HG03097 (cell line): ENCODE measurements at regions not wholly inside any gene's neighbourhood (a gene's known extent, or its start where the extent isn't known, plus 50 kb on each side); places are given as distances from the start of the nearest gene placed in this dataset.
A peak's percentile ranks its signal among the peaks of the same experiment; 100 is the strongest.

ENCODE experiments used
- ATAC-seq: cut with Tn5 transposase; IDR thresholded peaks from one replicate; pipeline ENCODE4 v1.9.1; 2021; ENCODE audit not compliant: unreplicated experiment, low FRiP score

DNA sequence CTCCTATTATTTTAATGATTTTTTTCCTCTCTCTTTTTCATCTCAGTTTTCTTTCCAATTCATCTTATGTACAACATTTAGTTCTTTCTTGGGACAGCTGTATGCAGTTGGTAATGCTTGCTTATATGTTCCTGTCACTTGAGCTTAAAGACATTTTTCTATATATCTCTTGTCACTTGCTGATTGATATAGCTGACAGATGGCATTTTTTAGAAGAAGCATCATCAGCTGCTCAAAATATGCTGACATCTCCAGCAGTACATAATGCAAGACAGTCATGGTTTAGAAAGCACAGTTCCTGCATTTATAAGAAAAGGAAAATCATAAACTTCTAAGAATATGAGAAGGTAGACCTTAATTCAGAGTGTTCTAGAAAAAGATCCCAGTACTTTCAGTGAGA lies 56.5 kb downstream of the DCAF8L1 start:
- no peak for ATAC-seq

DNA sequence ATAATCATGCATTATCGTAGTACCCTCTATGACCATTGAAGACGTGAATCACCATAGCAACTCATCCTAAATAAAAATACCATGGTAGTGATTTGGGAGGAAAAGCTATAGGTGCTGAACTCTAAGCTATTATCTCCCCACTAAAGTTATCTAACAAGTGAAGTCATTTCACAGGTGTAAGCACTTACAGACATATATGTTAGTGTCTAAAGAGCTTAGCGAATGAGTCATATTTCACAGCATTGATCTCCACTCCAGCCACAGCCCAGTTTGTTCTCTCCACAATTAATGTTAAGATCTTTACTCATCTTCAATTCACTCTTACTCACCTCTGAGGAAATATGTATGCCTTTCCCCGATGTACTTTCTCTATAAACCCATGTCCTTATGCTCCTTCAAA lies 57.0 kb downstream of the DCAF8L1 start:
- ATAC-seq = no peak

GRCh38 chrX:27918799-27919198 lies 62.5 kb downstream of the DCAF8L1 start:
- no peak for ATAC-seq

DNA sequence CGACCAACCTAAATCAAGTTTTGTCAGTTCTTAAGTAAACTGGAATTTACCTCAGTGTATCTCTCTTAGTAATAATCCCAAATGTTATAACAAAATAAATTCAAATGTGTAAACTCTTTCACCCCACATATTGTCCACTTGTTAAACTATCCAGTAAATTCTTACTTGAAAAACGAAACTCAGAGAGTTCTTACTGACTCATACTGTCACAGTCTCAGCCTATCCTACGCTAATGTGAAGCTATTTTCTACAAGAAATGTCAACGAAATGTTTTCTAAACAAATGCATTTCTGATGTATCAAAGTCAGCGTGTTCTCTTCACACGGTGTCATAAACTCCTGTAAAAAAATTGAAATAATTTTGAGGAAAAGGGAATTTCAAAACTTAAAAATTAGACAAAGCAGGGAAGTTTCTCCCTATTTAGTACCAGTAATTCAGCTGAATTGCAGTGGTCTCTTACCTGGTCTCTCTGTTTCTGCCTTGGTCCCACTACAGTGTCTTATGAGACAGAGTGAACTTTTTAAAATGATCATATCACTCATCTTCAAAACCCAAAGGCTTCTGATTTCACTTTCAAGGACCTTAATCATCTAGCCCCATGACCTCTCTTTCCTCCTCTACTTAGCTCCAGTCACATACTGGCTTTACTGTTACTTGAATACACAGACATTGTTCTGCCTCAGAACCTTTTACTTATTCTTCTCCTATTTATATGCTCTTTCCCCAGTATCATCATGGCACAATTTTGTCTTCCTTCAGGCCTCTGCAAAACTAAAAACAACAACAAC lies 63.3 kb downstream of the DCAF8L1 start:
- ATAC-seq = no peak

GRCh38 chrX:27915617-27916016 lies 65.6 kb downstream of the DCAF8L1 start:
- peak; percentile 61 for ATAC-seq

DNA sequence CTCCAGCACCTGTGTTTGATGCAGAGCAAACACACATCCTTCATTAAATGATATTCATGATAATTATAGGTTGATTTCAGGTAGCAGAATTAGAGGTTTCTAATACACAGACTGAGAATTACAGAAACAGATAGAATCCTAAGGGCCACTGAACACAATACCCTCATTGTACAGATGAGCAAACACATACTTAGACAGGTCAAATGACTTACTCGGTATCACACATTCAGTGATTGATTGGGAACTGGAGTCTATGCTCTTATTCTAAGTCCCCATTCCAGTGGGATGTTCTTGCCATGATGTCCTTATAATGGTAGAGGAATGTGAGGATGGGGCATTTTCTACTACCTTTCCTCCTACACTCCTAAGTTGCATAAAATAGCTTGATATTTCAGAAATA lies 70.8 kb downstream of the DCAF8L1 start:
- no peak for ATAC-seq

DNA sequence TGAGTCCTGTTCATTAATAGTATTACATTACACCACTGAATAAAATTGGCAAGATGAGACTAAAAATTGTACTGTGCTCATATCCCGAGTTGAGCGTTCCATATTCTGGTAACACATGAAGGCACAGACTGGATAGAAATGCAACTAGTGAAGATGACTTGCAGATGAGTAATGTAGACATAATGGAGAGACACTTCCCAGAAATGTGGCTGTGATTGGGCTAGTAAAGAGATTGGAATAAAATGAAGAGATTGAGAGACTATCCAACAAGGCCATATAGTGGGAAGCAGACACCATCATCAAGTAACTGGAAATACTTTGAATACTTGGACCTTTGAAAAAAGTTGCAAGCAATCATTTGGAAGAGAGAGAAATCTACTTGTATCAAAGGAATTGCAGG lies 77.3 kb downstream of the DCAF8L1 start:
- ATAC-seq = no peak

DNA sequence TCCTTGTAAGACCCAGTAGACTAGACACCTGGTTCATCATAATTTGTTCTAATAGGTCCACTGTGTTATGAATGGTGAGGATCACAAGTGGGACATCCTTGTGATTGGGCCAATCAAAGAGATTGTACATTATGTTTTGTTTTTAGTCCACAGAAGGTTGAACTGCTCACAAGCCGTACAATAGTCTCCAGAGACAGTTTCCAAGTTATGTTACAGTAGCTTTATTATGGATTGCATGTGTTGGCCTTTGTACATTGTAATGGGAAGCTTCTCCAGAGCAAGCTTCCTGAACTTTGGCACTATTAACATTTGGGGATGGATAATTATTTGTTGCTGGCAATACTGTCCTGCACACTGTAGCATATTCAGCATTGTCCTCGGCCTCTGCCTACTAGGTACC lies 86.1 kb downstream of the MAGEB10 start:
- no peak for ATAC-seq

- ATAC-seq = no peak
These were observed 85.4 kb downstream of the MAGEB10 start for GRCh38 chrX:27893211-27893610.

GRCh38 chrX:27890611-27891010 lies 82.8 kb downstream of the MAGEB10 start:
- no peak for ATAC-seq

- ATAC-seq = no peak
These were observed 82.1 kb downstream of the MAGEB10 start for GRCh38 chrX:27889878-27890277.

- no peak for ATAC-seq
These were observed 76.9 kb downstream of the MAGEB10 start for GRCh38 chrX:27884654-27885053.

DNA sequence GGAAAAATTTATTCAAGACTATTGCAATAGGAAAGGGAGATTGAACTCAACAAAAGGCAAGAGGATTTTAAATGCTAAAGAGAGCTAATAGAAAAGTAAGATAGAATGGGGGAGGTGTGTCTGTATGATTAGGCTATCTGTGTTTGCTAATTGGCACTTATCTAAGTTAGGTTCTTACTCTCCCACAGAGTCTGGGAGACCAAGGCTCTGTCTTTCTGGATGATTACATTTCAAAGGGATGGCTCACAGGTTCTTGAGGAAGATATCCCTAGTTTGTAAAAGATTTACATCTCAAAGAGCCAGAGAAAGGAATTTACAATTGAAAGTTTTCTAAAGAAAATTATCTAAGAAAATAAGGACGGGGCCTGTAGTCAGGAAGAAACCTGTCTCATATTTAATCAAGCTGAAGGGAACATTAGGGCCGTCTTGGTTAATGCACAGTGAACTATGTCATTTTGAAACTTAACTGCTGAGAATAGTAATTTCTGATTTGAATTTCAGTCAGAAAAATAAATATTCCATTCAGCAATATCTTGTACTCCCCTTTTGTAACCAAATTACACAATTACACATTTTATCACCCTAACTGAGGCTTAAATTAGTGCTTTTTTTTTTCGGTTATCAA lies 75.8 kb downstream of the MAGEB10 start:
- ATAC-seq = no peak

GRCh38 chrX:27882695-27883094 lies 74.9 kb downstream of the MAGEB10 start:
- no peak for ATAC-seq

DNA sequence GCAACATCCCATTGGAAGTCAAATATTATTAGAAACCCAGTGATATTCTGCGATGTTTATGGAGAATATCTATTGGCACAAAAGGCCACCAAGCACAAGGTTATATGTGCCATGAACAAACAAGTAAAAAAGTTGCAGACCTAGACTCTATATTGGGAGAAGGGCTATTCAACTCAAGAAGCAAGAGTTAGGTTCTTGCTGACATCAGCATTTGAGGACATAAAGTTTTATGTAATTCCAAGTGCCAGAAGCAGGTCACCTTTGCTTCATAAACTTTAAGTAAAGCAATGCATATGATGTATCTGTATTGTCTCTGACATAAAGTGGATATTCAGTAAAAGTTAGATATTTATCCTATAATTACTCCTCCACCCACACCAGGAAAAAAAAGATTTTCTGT lies 71.1 kb downstream of the MAGEB10 start:
- no peak for ATAC-seq
